Brain microvascular endothelial cell (primary cell): ENCODE measurements at regions not wholly inside any gene's neighbourhood (a gene's known extent, or its start where the extent isn't known, plus 50 kb on each side); places are given as distances from the start of the nearest gene placed in this dataset.
"Not testable (repeated sequence)": the region's sequence is repeated elsewhere in the genome, so short reads cannot be mapped to it uniquely, and the experiment has no call there.

ENCODE experiments used
- DNase-seq: peaks from one replicate; pipeline ENCODE4 v3.0.0-alpha.2; 2020
- H3K27ac ChIP-seq: fragments of 250-450 bp; sonication (Bioruptor Pico); 2 replicates; pipeline ENCODE4 v1.5.1; 2020; ENCODE audit warnings: mild to moderate bottlenecking, moderate library complexity
- H3K27me3 ChIP-seq: fragments of 250-450 bp; sonication (Bioruptor Pico); replicated peaks from 2 replicates; pipeline ENCODE4 v1.5.1; 2020; ENCODE audit warnings: mild to moderate bottlenecking
- H3K36me3 ChIP-seq: fragments of 250-450 bp; sonication (Bioruptor Pico); replicated peaks from 2 replicates; pipeline ENCODE4 v1.5.1; 2020; ENCODE audit warnings: mild to moderate bottlenecking
- H3K4me3 ChIP-seq: 2 replicates; pipeline ENCODE4 v1.5.1; 2011; ENCODE audit warnings: low read depth, mild to moderate bottlenecking, control low read depth, low read length, moderate library complexity
- CTCF ChIP-seq: IDR thresholded peaks from 2 replicates; pipeline ENCODE4 v1.5.1; 2011; ENCODE audit warnings: low read depth, mild to moderate bottlenecking, moderate library complexity, low read length, control low read depth, inconsistent platforms; ENCODE audit errors: missing control alignments
- in situ Hi-C: cut with HindIII; loops from 2 replicates; pipeline ENCODE4 v1.10.0; 2017; ENCODE audit warnings: low sequenced_read_pairs, low pct_ligation_motif_present

GRCh38 chr6:72466471-72466870, 155.4 kb upstream of the KCNQ5 start:
- no peak for DNase-seq
- in situ Hi-C loops, result no loop called here
- Histone ChIP-seq H3K27me3 (no peaks in the 10 kb centered on the region), H3K27ac (no peak overlapping the region), H3K36me3 (no peaks in the 10 kb centered on the region), H3K4me3 (no peak overlapping the region)
- TF ChIP-seq CTCF, result no peak

GRCh38 chr6:72466971-72467566, 154.8 kb upstream of the KCNQ5 start:
- Histone ChIP-seq H3K27me3 (no peaks in the 10 kb centered on the region), H3K36me3 (no peaks in the 10 kb centered on the region), H3K4me3 (no peak overlapping the region), H3K27ac (no peak overlapping the region)
- DNase-seq, result no peak
- in situ Hi-C loops, result no loop called here
- TF ChIP-seq CTCF, result no peak

GRCh38 chr6:72469406-72469983, 152.4 kb upstream of the KCNQ5 start:
- H3K4me3 ChIP-seq, H3K27ac ChIP-seq, H3K27me3 ChIP-seq, in situ Hi-C loops, DNase-seq, H3K36me3 ChIP-seq: not testable (repeated sequence)

- H3K27ac ChIP-seq, result no peak overlapping the region
- in situ Hi-C loops, result no loop called here
- no peak for TF ChIP-seq CTCF
Measured at GRCh38 chr6:72476051-72476450, 145.8 kb upstream of the KCNQ5 start.

GRCh38 chr6:72476646-72477045, 145.2 kb upstream of the KCNQ5 start:
- DNase-seq, result no peak
- TF ChIP-seq CTCF, result no peak
- in situ Hi-C loops, result no loop called here
- no peaks in the 10 kb centered on the region for H3K36me3 ChIP-seq
- H3K27me3 ChIP-seq, result no peaks in the 10 kb centered on the region
- no peak overlapping the region for H3K4me3 ChIP-seq
- no peak overlapping the region for H3K27ac ChIP-seq

More at GRCh38 chr6:72476051-72476450, 145.8 kb upstream of the KCNQ5 start:
- Histone ChIP-seq H3K4me3 (no peak overlapping the region), H3K27me3 (no peaks in the 10 kb centered on the region), H3K36me3 (no peaks in the 10 kb centered on the region)
- DNase-seq, result no peak

GRCh38 chr6:72495441-72495840, 126.4 kb upstream of the KCNQ5 start:
- DNase-seq, result no peak
- Histone ChIP-seq H3K27me3 (no peaks in the 10 kb centered on the region), H3K4me3 (no peak overlapping the region), H3K36me3 (no peaks in the 10 kb centered on the region), H3K27ac (no peak overlapping the region)
- TF ChIP-seq CTCF, result no peak
- in situ Hi-C loops, result no loop called here
